ENCODE measurements at regions not wholly inside any gene's neighbourhood (a gene's known extent, or its start where the extent isn't known, plus 50 kb on each side); places are given as distances from the start of the nearest gene placed in this dataset.
"Not testable (repeated sequence)": the region's sequence is repeated elsewhere in the genome, so short reads cannot be mapped to it uniquely, and the experiment has no call there.

- DNase-seq (no peak), ATAC-seq (ENCODE audit: poor library complexity) (no peak)
- Histone ChIP-seq H3K4me3 (ENCODE audit: low read length) (no peak overlapping the region), H3K27ac (ENCODE audit: low read depth in 1 of 2, low read length in 2 of 2) (no peak overlapping the region), H3K9me3 (ENCODE audit: control insufficient read depth in 1 of 2, insufficient read depth in 1 of 2, low read length in 2 of 2) (peaks cover 0 to 3% of the 10 kb centered on the region in 2 experiments), H3K36me3 (ENCODE audit: insufficient read depth, low read length) (no peaks in the 10 kb centered on the region), H3K4me1 (ENCODE audit: insufficient read depth, low read length) (no peaks in the 10 kb centered on the region), H3K27me3 (ENCODE audit: control insufficient read depth in 1 of 2, insufficient read depth in 2 of 2, low read length in 2 of 2) (no peaks in the 10 kb centered on the region)
- intact Hi-C loops (cut with DNase I, micrococcal nuclease) = no loop called here
- ChIA-PET CTCF (no interaction called here), POLR2A (no interaction called here)
- Mint-ChIP-seq H3K36me3 (ENCODE audit: low read depth) (no peaks in the 10 kb centered on the region), H3K4me1 (ENCODE audit: low read depth) (peaks cover 3% of the 10 kb centered on the region), H3K4me3 (no peak overlapping the region), H3K27ac (no peak overlapping the region), H3K27me3 (no peaks in the 10 kb centered on the region), H3K9me3 (no peaks in the 10 kb centered on the region)
- TF ChIP-seq, protein P1, sequence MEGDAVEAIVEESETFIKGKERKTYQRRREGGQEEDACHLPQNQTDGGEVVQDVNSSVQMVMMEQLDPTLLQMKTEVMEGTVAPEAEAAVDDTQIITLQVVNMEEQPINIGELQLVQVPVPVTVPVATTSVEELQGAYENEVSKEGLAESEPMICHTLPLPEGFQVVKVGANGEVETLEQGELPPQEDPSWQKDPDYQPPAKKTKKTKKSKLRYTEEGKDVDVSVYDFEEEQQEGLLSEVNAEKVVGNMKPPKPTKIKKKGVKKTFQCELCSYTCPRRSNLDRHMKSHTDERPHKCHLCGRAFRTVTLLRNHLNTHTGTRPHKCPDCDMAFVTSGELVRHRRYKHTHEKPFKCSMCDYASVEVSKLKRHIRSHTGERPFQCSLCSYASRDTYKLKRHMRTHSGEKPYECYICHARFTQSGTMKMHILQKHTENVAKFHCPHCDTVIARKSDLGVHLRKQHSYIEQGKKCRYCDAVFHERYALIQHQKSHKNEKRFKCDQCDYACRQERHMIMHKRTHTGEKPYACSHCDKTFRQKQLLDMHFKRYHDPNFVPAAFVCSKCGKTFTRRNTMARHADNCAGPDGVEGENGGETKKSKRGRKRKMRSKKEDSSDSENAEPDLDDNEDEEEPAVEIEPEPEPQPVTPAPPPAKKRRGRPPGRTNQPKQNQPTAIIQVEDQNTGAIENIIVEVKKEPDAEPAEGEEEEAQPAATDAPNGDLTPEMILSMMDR (IDR thresholded peaks at IDR 0.05) = no peak
These were observed 64.8 kb upstream of the BHLHE40 start for GRCh38 chr3:4914464-4914863.

DNA sequence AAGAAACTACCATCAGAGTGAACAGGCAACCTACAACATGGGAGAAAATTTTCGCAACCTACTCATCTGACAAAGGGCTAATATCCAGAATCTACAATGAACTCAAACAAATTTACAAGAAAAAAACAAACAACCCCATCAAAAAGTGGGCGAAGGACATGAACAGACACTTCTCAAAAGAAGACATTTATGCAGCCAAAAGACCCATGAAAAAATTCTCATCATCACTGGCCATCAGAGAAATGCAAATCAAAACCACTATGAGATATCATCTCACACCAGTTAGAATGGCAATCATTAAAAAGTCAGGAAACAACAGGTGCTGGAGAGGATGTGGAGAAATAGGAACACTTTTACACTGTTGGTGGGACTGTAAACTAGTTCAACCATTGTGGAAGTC is 57.6 kb upstream of the BHLHE40 start:
- POLR2A ChIA-PET; ATAC-seq (ENCODE audit: poor library complexity); intact Hi-C loops (cut with DNase I, micrococcal nuclease): not testable (repeated sequence)

DNA sequence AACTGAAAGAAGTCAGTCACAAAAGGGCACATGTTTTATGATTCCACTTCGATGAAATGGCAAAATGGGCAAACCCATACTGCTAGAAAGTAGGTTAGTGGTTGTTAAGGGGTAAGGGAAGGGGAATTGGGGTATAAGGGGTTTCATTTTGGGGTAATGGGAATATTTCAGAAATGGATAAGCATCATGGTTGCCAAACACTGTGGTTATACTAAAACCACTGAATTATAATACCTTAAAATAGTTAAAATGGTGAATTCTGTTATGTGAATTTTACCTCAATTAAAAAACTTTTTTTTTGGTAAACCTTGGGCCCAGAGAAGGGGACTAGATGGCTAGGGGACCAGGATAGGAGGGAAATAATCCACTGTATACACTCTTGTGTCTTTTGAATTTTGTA is 52.3 kb upstream of the BHLHE40 start:
- no peak for ATAC-seq (ENCODE audit: poor library complexity)
- Histone ChIP-seq H3K9me3 (ENCODE audit: control insufficient read depth in 1 of 2, insufficient read depth in 1 of 2, low read length in 2 of 2) (no peaks in the 10 kb centered on the region), H3K4me3 (ENCODE audit: low read length) (no peak overlapping the region), H3K27me3 (ENCODE audit: control insufficient read depth in 1 of 2, insufficient read depth in 2 of 2, low read length in 2 of 2) (no peaks in the 10 kb centered on the region), H3K4me1 (ENCODE audit: insufficient read depth, low read length) (peaks cover 7% of the 10 kb centered on the region), H3K36me3 (ENCODE audit: insufficient read depth, low read length) (no peaks in the 10 kb centered on the region), H3K27ac (ENCODE audit: low read depth in 1 of 2, low read length in 2 of 2) (no peak overlapping the region)
- ChIA-PET CTCF (no interaction called here), POLR2A (no interaction called here)
- intact Hi-C loops (cut with DNase I, micrococcal nuclease) = no loop called here
- H3K4me1 Mint-ChIP-seq (ENCODE audit: low read depth) = peaks cover 4% of the 10 kb centered on the region
- no peak for DNase-seq
- TF ChIP-seq, protein P1 (IDR thresholded peaks at IDR 0.05) = no peak
- H3K9me3 Mint-ChIP-seq = no peaks in the 10 kb centered on the region
- no peak overlapping the region for H3K4me3 Mint-ChIP-seq
- no peaks in the 10 kb centered on the region for H3K36me3 Mint-ChIP-seq (ENCODE audit: low read depth)
- no peaks in the 10 kb centered on the region for H3K27me3 Mint-ChIP-seq
- H3K27ac Mint-ChIP-seq = no peak overlapping the region

More for the DNA sequence above, 57.6 kb upstream of the BHLHE40 start:
- H3K4me3 Mint-ChIP-seq; H3K27me3 ChIP-seq (ENCODE audit: control insufficient read depth in 1 of 2, insufficient read depth in 2 of 2, low read length in 2 of 2); CTCF ChIA-PET; H3K27ac ChIP-seq (ENCODE audit: low read depth in 1 of 2, low read length in 2 of 2); H3K36me3 ChIP-seq (ENCODE audit: insufficient read depth, low read length); DNase-seq; H3K9me3 Mint-ChIP-seq; H3K36me3 Mint-ChIP-seq (ENCODE audit: low read depth); H3K27me3 Mint-ChIP-seq; H3K27ac Mint-ChIP-seq; H3K4me3 ChIP-seq (ENCODE audit: low read length); H3K4me1 Mint-ChIP-seq (ENCODE audit: low read depth); H3K9me3 ChIP-seq (ENCODE audit: control insufficient read depth in 1 of 2, insufficient read depth in 1 of 2, low read length in 2 of 2); H3K4me1 ChIP-seq (ENCODE audit: insufficient read depth, low read length): not testable (repeated sequence)

GRCh38 chr3:4928277-4928789 is 50.9 kb upstream of the BHLHE40 start:
- no peak overlapping the region for H3K4me3 Mint-ChIP-seq
- Histone ChIP-seq H3K4me1 (ENCODE audit: insufficient read depth, low read length) (peaks cover 7% of the 10 kb centered on the region), H3K27me3 (ENCODE audit: control insufficient read depth in 1 of 2, insufficient read depth in 2 of 2, low read length in 2 of 2) (no peaks in the 10 kb centered on the region), H3K36me3 (ENCODE audit: insufficient read depth, low read length) (no peaks in the 10 kb centered on the region), H3K27ac (ENCODE audit: low read depth in 1 of 2, low read length in 2 of 2) (no peak overlapping the region), H3K9me3 (ENCODE audit: control insufficient read depth in 1 of 2, insufficient read depth in 1 of 2, low read length in 2 of 2) (no peaks in the 10 kb centered on the region), H3K4me3 (ENCODE audit: low read length) (no peak overlapping the region)
- ChIA-PET POLR2A (interaction anchor here (0.5 to 1.2 kb wide), 3 partner anchors 12 to 50 kb away, joined by 3 to 4 read pairs (median 3); no protein-coding TSS in a partner anchor), CTCF (no interaction called here)
- H3K9me3 Mint-ChIP-seq = no peaks in the 10 kb centered on the region
- ATAC-seq (ENCODE audit: poor library complexity) (no peak), DNase-seq (peak in 1 of 14 experiments; percentile 23)
- no peaks in the 10 kb centered on the region for H3K27me3 Mint-ChIP-seq
- TF ChIP-seq, protein P1 (IDR thresholded peaks at IDR 0.05) = no peak
- H3K36me3 Mint-ChIP-seq (ENCODE audit: low read depth) = no peaks in the 10 kb centered on the region
- intact Hi-C loops (cut with DNase I, micrococcal nuclease) = no loop called here
- peaks cover 4% of the 10 kb centered on the region for H3K4me1 Mint-ChIP-seq (ENCODE audit: low read depth)
- H3K27ac Mint-ChIP-seq = no peak overlapping the region
